H1 (cell line): ENCODE measurements at regions not wholly inside any gene's neighbourhood (a gene's known extent, or its start where the extent isn't known, plus 50 kb on each side); places are given as distances from the start of the nearest gene placed in this dataset.

Experiments used
- EP300 ChIP-seq, 2 experiments: IDR thresholded peaks; 1 replicate in 1 of 2; 2 replicates in 1 of 2; pipeline ENCODE4 v1.6.1; 2011 to 2012; ENCODE audit warnings: low read depth in 2 of 2, low read length in 2 of 2, mild to moderate bottlenecking in 2 of 2, borderline replicate concordance in 1 of 2, inconsistent platforms in 1 of 2, moderate library complexity in 1 of 2
- JUND ChIP-seq: IDR thresholded peaks from 2 replicates; pipeline ENCODE4 v1.6.1; 2011; ENCODE audit warnings: mild to moderate bottlenecking, improper control_type of control experiment, low read length
- MAX ChIP-seq: IDR thresholded peaks from 2 replicates; pipeline ENCODE4 v1.6.1; 2012; ENCODE audit warnings: inconsistent platforms
- PHF8 ChIP-seq: fragments of 200-600 bp; sonication (generic); conservative IDR thresholded peaks from 2 replicates; pipeline ENCODE4 v1.7.1; 2012; ENCODE audit warnings: low read depth, mild to moderate bottlenecking, inconsistent platforms, low read length, moderate library complexity
- POLR2AphosphoS5 ChIP-seq: IDR thresholded peaks from 2 replicates; pipeline ENCODE4 v1.6.1; 2011; ENCODE audit warnings: low read depth, low read length
- TEAD4 ChIP-seq: IDR thresholded peaks from 2 replicates; pipeline ENCODE4 v1.6.1; 2012; ENCODE audit warnings: low read depth, low read length, inconsistent platforms, mixed read lengths
- TF ChIP-seq, protein P1 (sequence below), 3 experiments: IDR thresholded peaks; 1 replicate in 2 of 3; 2 replicates in 1 of 3; pipeline versions ENCODE4 v1.5.1 to v1.6.1; 2011; ENCODE audit warnings: low read length in 3 of 3, mild to moderate bottlenecking in 3 of 3, inconsistent platforms in 2 of 3, low read depth in 1 of 3, moderate library complexity in 1 of 3; ENCODE audit not compliant: insufficient read depth in 1 of 3; ENCODE audit errors: control extremely low read depth in 1 of 3

GRCh38 chr1:34379911-34380310 lies 203.2 kb downstream of the C1orf94 start:
- TF ChIP-seq PHF8: no peak
- no peak for TF ChIP-seq TEAD4
- TF ChIP-seq, protein P1, sequence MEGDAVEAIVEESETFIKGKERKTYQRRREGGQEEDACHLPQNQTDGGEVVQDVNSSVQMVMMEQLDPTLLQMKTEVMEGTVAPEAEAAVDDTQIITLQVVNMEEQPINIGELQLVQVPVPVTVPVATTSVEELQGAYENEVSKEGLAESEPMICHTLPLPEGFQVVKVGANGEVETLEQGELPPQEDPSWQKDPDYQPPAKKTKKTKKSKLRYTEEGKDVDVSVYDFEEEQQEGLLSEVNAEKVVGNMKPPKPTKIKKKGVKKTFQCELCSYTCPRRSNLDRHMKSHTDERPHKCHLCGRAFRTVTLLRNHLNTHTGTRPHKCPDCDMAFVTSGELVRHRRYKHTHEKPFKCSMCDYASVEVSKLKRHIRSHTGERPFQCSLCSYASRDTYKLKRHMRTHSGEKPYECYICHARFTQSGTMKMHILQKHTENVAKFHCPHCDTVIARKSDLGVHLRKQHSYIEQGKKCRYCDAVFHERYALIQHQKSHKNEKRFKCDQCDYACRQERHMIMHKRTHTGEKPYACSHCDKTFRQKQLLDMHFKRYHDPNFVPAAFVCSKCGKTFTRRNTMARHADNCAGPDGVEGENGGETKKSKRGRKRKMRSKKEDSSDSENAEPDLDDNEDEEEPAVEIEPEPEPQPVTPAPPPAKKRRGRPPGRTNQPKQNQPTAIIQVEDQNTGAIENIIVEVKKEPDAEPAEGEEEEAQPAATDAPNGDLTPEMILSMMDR (IDR thresholded peaks at IDR 0.05; ENCODE audit: control extremely low read depth in 1 of 3, insufficient read depth in 1 of 3, low read depth in 1 of 3, low read length in 3 of 3): no peak
- TF ChIP-seq EP300 (IDR thresholded peaks at IDR 0.05; ENCODE audit: borderline replicate concordance in 1 of 2, low read depth in 2 of 2, low read length in 2 of 2): no peak
- no peak for TF ChIP-seq POLR2AphosphoS5
- TF ChIP-seq JUND: no peak
- no peak for TF ChIP-seq MAX
